Stomach (tissue), 8 donors: ENCODE measurements at regions not wholly inside any gene's neighbourhood (a gene's known extent, or its start where the extent isn't known, plus 50 kb on each side); places are given as distances from the start of the nearest gene placed in this dataset.

Experiments
- DNase-seq, 2 donors: peaks; one replicate each; pipeline versions ENCODE4 v3.0.0 to v3.0.0-alpha.2; 2013 to 2019
- H3K27ac ChIP-seq, 5 donors: fragments of 200-600 bp in 4 of 5; sonication (generic) in 4 of 5; one replicate each; pipeline ENCODE4 v1.5.1; 2013 to 2019; ENCODE audit warnings: mild to moderate bottlenecking in 1 of 5, moderate library complexity in 1 of 5
- H3K27me3 ChIP-seq, 3 donors: fragments of 200-600 bp; sonication (generic); one replicate each; pipeline ENCODE4 v1.5.1; 2017 to 2019; ENCODE audit warnings: mixed run types in 1 of 3
- H3K36me3 ChIP-seq, 4 donors: fragments of 200-600 bp; sonication (generic); 1 replicate in 3 of 4; 2 replicates in 1 of 4; pipeline ENCODE4 v1.5.1; 2016 to 2019
- H3K4me1 ChIP-seq, 4 donors: fragments of 200-600 bp; sonication (generic); one replicate each; pipeline ENCODE4 v1.5.1; 2016 to 2019
- H3K4me3 ChIP-seq, 4 donors: fragments of 200-600 bp; sonication (generic) in 3 of 4; one replicate each; pipeline ENCODE4 v1.5.1; 2016 to 2019; ENCODE audit warnings: mild to moderate bottlenecking in 1 of 4
- H3K9me3 ChIP-seq, 4 donors: fragments of 200-600 bp; sonication (generic); one replicate each; pipeline ENCODE4 v1.5.1; 2016 to 2019
- EP300 ChIP-seq: sonication (generic); formaldehyde crosslinking; IDR thresholded peaks from one replicate; pipeline ENCODE4 v1.6.1; 2017; ENCODE audit warnings: antibody characterized with exemption
- POLR2A ChIP-seq, 4 donors: fragments of 450-650 bp; IDR thresholded peaks; one replicate each; pipeline ENCODE4 v1.6.1; 2016; ENCODE audit warnings: antibody characterized with exemption in 4 of 4, control low read depth in 2 of 4, mild to moderate bottlenecking in 1 of 4, moderate library complexity in 1 of 4
- POLR2AphosphoS5 ChIP-seq, 3 donors: sonication (generic); formaldehyde crosslinking; IDR thresholded peaks; one replicate each; pipeline ENCODE4 v1.6.1; 2016; ENCODE audit warnings: antibody characterized with exemption in 3 of 3
- WGBS, 5 donors: extraction: QIAGEN DNeasy Blood & Tissue Kit in 3 of 5; methylation state at CpG; one replicate each; pipeline versions ENCODE4 v1.1.5 to v1.1.7; 2013 to 2018; 5-methylcytosine and 5-hydroxymethylcytosine counted together
- intact Hi-C: fragments of 100-400 bp; cut with DNase I; formaldehyde crosslinking; loops from one replicate; pipeline ENCODE4 v1.15.1; 2023; ENCODE audit warnings: low total_unique reads
- TF ChIP-seq, protein P1 (sequence below), 7 experiments: fragments of 450-650 bp in 4 of 7; fragments of 200-600 bp in 3 of 7; sonication (generic) in 3 of 7; IDR thresholded peaks; one replicate each; pipeline ENCODE4 v1.5.1; 2016 to 2019; ENCODE audit warnings: antibody characterized with exemption in 7 of 7, control low read depth in 2 of 7, mild to moderate bottlenecking in 1 of 7
- donor health status: healthy with polysubstance abuse.
- donor health status: Bipolar disorder and iron deficiency.
- donor health status: healthy.

DNA sequence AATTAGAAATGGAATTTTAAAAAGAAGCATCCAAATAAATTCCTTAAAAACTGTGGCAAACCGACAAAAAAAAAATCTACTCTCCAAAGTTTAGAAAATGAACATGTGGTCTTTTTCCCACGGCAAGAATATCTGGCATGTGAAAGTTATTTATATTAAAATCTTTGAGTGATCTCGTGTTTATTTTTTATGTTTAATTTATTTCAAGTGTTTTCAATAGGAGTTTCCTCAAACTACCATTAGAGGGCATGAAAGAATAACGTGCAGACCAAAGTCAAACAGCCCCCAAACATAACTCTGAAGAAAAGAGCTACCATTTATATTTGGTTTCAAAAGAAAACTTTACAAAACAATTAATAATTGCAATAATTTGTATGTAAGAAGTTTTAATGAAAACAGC is 286.4 kb downstream of the ZIC4 start:
- Histone ChIP-seq H3K4me1 (no peaks in the 10 kb centered on the region), H3K36me3 (no peaks in the 10 kb centered on the region), H3K27ac (no peak overlapping the region), H3K9me3 (no peaks in the 10 kb centered on the region), H3K27me3 (no peaks in the 10 kb centered on the region), H3K4me3 (no peak overlapping the region)
- DNase-seq = peak in 1 of 2 donors; percentile 37
- WGBS, 5 donors = 12 to 25% (median 19%) methylated on average over 4 of the region's 4 CpGs
- no peak for TF ChIP-seq EP300
- intact Hi-C loops = no loop called here

DNA sequence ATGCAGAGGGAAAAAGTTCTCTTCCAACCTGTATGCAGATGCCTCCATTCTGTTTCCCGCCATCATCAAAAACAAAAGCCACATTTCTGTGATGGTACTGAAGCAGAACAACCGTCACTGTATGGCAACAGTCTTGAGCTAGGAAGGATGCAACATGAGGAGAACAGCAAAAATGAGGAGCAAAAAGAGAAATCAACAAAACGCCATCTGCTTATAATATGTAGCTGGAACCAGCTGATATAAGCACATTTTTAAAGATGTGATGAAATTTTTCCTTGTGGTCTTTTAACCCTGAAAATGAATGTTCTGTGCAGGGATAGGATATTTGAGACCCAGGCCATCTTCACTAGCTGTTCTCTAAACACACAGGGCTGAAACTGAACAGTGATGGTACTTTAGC is 287.0 kb downstream of the ZIC4 start:
- Histone ChIP-seq H3K9me3 (no peaks in the 10 kb centered on the region), H3K27ac (no peak overlapping the region), H3K4me3 (no peak overlapping the region), H3K36me3 (no peaks in the 10 kb centered on the region), H3K27me3 (no peaks in the 10 kb centered on the region), H3K4me1 (no peaks in the 10 kb centered on the region)
- intact Hi-C loops = no loop called here
- TF ChIP-seq EP300 (no peak), POLR2A (IDR thresholded peaks at IDR 0.05) (no peak), POLR2AphosphoS5 (IDR thresholded peaks at IDR 0.05) (no peak)
- TF ChIP-seq, protein P1, sequence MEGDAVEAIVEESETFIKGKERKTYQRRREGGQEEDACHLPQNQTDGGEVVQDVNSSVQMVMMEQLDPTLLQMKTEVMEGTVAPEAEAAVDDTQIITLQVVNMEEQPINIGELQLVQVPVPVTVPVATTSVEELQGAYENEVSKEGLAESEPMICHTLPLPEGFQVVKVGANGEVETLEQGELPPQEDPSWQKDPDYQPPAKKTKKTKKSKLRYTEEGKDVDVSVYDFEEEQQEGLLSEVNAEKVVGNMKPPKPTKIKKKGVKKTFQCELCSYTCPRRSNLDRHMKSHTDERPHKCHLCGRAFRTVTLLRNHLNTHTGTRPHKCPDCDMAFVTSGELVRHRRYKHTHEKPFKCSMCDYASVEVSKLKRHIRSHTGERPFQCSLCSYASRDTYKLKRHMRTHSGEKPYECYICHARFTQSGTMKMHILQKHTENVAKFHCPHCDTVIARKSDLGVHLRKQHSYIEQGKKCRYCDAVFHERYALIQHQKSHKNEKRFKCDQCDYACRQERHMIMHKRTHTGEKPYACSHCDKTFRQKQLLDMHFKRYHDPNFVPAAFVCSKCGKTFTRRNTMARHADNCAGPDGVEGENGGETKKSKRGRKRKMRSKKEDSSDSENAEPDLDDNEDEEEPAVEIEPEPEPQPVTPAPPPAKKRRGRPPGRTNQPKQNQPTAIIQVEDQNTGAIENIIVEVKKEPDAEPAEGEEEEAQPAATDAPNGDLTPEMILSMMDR (IDR thresholded peaks at IDR 0.05) = no peak
- 59 to 77% (median 66%) methylated on average over 3 of the region's 3 CpGs for WGBS, 5 donors
- peak in 1 of 2 donors; percentile 3 for DNase-seq

DNA sequence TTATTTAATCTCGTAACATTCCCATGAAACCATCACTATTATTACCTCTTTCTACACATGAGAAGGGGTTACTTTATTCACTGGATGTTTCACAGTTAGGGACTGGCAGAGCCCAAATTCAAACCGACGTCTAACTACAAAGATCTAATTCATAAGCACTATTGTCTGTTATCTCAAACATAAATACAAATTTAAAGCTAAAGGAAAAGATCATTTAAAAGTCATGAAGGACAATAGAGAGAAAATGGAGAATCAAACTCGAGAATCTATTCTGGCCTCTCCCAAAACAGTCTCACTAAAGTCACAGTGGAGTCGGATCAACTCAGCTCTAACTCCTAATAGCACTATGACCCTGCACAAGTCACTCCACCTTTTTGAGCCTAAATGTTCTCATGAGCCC is 287.7 kb downstream of the ZIC4 start:
- Histone ChIP-seq H3K4me1 (no peaks in the 10 kb centered on the region), H3K27ac (no peak overlapping the region), H3K4me3 (no peak overlapping the region), H3K36me3 (no peaks in the 10 kb centered on the region), H3K9me3 (no peaks in the 10 kb centered on the region), H3K27me3 (no peaks in the 10 kb centered on the region)
- 60 to 73% (median 67%) methylated on average over 5 of the region's 5 CpGs for WGBS, 5 donors
- TF ChIP-seq EP300 (no peak), POLR2AphosphoS5 (IDR thresholded peaks at IDR 0.05) (no peak), POLR2A (IDR thresholded peaks at IDR 0.05) (no peak)
- TF ChIP-seq, protein P1 (IDR thresholded peaks at IDR 0.05) = no peak
- intact Hi-C loops = no loop called here
- DNase-seq = no peak

DNA sequence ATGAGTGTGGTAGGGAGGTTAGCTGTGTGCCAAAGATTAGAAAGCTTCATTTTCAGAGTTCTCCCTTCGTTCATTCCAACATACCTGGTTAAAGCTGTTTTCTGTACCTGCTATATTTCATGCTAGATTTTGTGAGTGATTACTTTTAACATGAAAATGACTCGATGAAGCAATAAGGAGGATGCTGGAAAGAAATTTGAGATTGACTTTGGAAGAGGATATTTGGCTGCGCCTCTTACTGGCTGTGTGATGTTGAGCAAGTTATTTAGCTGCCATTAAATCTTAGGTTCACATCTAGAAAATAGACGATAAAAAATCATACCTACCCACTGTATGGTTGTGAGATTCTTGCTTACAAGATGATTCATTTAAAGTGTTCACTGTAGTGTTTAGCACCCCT is 288.7 kb downstream of the ZIC4 start:
- H3K4me3 ChIP-seq = no peak overlapping the region
- TF ChIP-seq EP300 = no peak
- no peak for TF ChIP-seq POLR2A (IDR thresholded peaks at IDR 0.05)
- TF ChIP-seq, protein P1 (IDR thresholded peaks at IDR 0.05) = no peak
- no peak for TF ChIP-seq POLR2AphosphoS5 (IDR thresholded peaks at IDR 0.05)
- no peak overlapping the region for H3K27ac ChIP-seq
- DNase-seq = no peak
- H3K4me1 ChIP-seq = no peaks in the 10 kb centered on the region
- no peaks in the 10 kb centered on the region for H3K36me3 ChIP-seq
- intact Hi-C loops = no loop called here
- no peaks in the 10 kb centered on the region for H3K27me3 ChIP-seq
- WGBS, 5 donors = 58 to 77% (median 68%) methylated on average over 4 of the region's 4 CpGs
- H3K9me3 ChIP-seq = no peaks in the 10 kb centered on the region

DNA sequence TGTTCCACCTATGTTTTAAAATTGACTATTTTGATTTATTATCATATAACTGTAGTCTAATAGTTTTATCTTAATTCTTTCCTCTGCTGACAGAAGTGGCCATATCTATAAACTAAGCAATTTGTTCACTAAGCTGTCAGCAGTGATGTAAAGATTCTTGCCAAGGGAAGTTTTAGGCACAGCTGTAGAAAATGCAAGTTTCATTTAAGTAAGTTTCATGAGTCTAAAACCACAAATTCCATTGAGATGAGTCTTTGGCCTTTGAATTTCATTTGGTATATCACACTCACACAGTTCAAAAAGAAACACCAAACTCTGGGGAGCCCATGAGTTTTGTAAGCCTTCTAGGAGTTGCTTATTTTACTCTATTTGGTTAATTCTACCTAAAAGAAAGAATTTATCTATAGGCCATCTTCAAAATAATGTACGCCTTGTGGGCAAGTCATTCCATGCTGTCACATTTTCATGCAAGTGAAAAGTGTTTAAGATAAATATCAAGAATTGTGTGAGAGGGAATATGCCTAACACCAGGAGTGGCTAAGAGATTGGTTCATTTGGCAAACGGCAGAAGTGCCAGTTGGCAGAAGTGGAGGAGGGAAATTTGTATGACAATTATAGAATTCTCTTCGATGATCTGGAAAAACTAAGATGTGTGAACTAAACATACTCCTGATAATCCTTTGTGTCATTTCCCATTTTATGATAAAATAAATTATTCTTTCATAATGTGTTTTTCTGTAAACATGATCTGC is 292.9 kb downstream of the ZIC4 start:
- intact Hi-C loops = no loop called here
- DNase-seq = no peak
- no peaks in the 10 kb centered on the region for H3K27me3 ChIP-seq
- H3K4me3 ChIP-seq = no peak overlapping the region
- TF ChIP-seq POLR2A (IDR thresholded peaks at IDR 0.05) = no peak
- no peak for TF ChIP-seq EP300
- TF ChIP-seq POLR2AphosphoS5 (IDR thresholded peaks at IDR 0.05) = no peak
- TF ChIP-seq, protein P1 (IDR thresholded peaks at IDR 0.05) = no peak
- no peak overlapping the region for H3K27ac ChIP-seq
- no peaks in the 10 kb centered on the region for H3K4me1 ChIP-seq
- H3K36me3 ChIP-seq = no peaks in the 10 kb centered on the region
- H3K9me3 ChIP-seq = peaks cover 0 to 9% (median 0%) of the 10 kb centered on the region in 4 donors
- 74 to 87% (median 79%) methylated on average over 3 of the region's 3 CpGs for WGBS, 5 donors
